Panc1 (cell line): ENCODE measurements at regions not wholly inside any gene's neighbourhood (a gene's known extent, or its start where the extent isn't known, plus 50 kb on each side); places are given as distances from the start of the nearest gene placed in this dataset.

ENCODE experiments used
- ATAC-seq: fragments of 200-7000 bp; cut with Tn5 transposase; 2 replicates; pipeline ENCODE4 v1.9.1; 2020; ENCODE audit warnings: mild to moderate bottlenecking, moderate library complexity
- BruUV-seq: library from RNA; stranded (reverse); fragments of 400-500 nt; replicated peaks from 2 replicates; lab custom pipeline; 2021; lab: Mats Ljungman, UMichigan
- CTCF ChIA-PET: fragments of 300-600 bp; sonication (Branson Sonifier 250); formaldehyde crosslinking; loops from one replicate; lab custom pipeline; 2022; ENCODE audit warnings: antibody characterized with exemption; lab: Charles Lee
- POLR2A ChIA-PET: fragments of 300-600 bp; sonication (Branson Sonifier 250); formaldehyde crosslinking; loops from one replicate; lab custom pipeline; 2022; ENCODE audit warnings: antibody characterized with exemption; lab: Charles Lee
- DNase-seq: peaks from one replicate; pipeline ENCODE4 v3.0.0-alpha.2; 2010; ENCODE audit warnings: low read depth, low spot score
- H3K27ac ChIP-seq: 2 replicates; pipeline ENCODE4 v1.5.1; 2011; ENCODE audit warnings: mild to moderate bottlenecking, low read length, inconsistent platforms
- H3K27me3 ChIP-seq: fragments of 200-500 bp; sonication (Bioruptor generic); 2 replicates; pipeline ENCODE4 v1.6.0; 2014; ENCODE audit warnings: low read length, inconsistent platforms; ENCODE audit not compliant: control insufficient read depth, insufficient read depth
- H3K36me3 ChIP-seq: fragments of 200-500 bp; sonication (Bioruptor generic); 2 replicates; pipeline ENCODE4 v1.5.1; 2014; ENCODE audit warnings: inconsistent platforms, mild to moderate bottlenecking, low read length, moderate library complexity; ENCODE audit not compliant: control insufficient read depth, insufficient read depth
- H3K4me1 ChIP-seq: 2 replicates; pipeline ENCODE4 v1.5.1; 2011; ENCODE audit warnings: inconsistent platforms, mild to moderate bottlenecking, low read length, moderate library complexity; ENCODE audit not compliant: control insufficient read depth, insufficient read depth
- H3K4me3 ChIP-seq, 2 experiments: 2 replicates each; pipeline ENCODE4 v1.5.1; 2011 to 2012; ENCODE audit warnings: low read depth in 2 of 2, low read length in 2 of 2, mild to moderate bottlenecking in 2 of 2, inconsistent platforms in 1 of 2, moderate library complexity in 1 of 2
- H3K9me3 ChIP-seq: fragments of 200-500 bp; sonication (Bioruptor generic); 2 replicates; pipeline ENCODE4 v1.5.1; 2014; ENCODE audit warnings: low read depth, mild to moderate bottlenecking, inconsistent platforms, low read length, moderate library complexity; ENCODE audit not compliant: control insufficient read depth, insufficient read depth
- CTCF ChIP-seq: fragments of 450-650 bp; IDR thresholded peaks from 2 replicates; pipeline ENCODE4 v1.5.1; 2017; ENCODE audit warnings: mild to moderate bottlenecking
- POLR2AphosphoS5 ChIP-seq: IDR thresholded peaks from 2 replicates; pipeline ENCODE4 v1.6.1; 2012; ENCODE audit warnings: mild to moderate bottlenecking, low read depth, low read length, moderate library complexity
- REST ChIP-seq, 2 experiments: IDR thresholded peaks; 2 replicates each; pipeline ENCODE4 v1.6.1; 2011 to 2012; ENCODE audit warnings: low read depth in 2 of 2, control low read depth in 1 of 2, low read length in 1 of 2, mild to moderate bottlenecking in 1 of 2, moderate library complexity in 1 of 2; ENCODE audit not compliant: insufficient read depth in 1 of 2
- SIN3A ChIP-seq: IDR thresholded peaks from 2 replicates; pipeline ENCODE4 v1.6.1; 2012; ENCODE audit warnings: low read depth, mild to moderate bottlenecking, low read length, moderate library complexity, borderline replicate concordance; ENCODE audit not compliant: insufficient read depth
- TCF7L2 ChIP-seq: IDR thresholded peaks from 2 replicates; pipeline ENCODE4 v1.6.1; 2011; ENCODE audit warnings: mild to moderate bottlenecking, low read depth, low read length, inconsistent platforms
- in situ Hi-C: cut with HindIII; loops from 2 replicates; pipeline ENCODE4 v1.10.0; 2016; ENCODE audit warnings: low sequenced_read_pairs, low pct_unique_long_range_greater_than_20kb
- intact Hi-C: fragments of 100-400 bp; cut with micrococcal nuclease; formaldehyde crosslinking; loops from one replicate; pipeline ENCODE4 v1.10.0; 2022; ENCODE audit not compliant: unreplicated experiment

- CTCF ChIA-PET, result no interaction called here
- no TSS peak for BruUV-seq
- Histone ChIP-seq H3K9me3 (peaks cover 3% of the 10 kb centered on the region; the same call in 1 of the 2 replicates), H3K36me3 (no peaks in the 10 kb centered on the region), H3K4me1 (no peaks in the 10 kb centered on the region), H3K27me3 (no peaks in the 10 kb centered on the region), H3K27ac (no peak overlapping the region), H3K4me3 (no peak overlapping the region)
- in situ Hi-C loops, result no loop called here
- ATAC-seq (no peak), DNase-seq (no peak)
- TF ChIP-seq TCF7L2, result no peak
- TF ChIP-seq REST (IDR thresholded peaks at IDR 0.05; ENCODE audit: insufficient read depth in 1 of 2, low read depth in 2 of 2, low read length in 1 of 2), result no peak
- TF ChIP-seq CTCF, result no peak
- no peak for TF ChIP-seq POLR2AphosphoS5
- TF ChIP-seq SIN3A, result no peak
- intact Hi-C loops, result no loop called here
- POLR2A ChIA-PET, result no interaction called here
These were observed 301.1 kb upstream of the PTGER4 start for GRCh38 chr5:40378396-40379177.

DNA sequence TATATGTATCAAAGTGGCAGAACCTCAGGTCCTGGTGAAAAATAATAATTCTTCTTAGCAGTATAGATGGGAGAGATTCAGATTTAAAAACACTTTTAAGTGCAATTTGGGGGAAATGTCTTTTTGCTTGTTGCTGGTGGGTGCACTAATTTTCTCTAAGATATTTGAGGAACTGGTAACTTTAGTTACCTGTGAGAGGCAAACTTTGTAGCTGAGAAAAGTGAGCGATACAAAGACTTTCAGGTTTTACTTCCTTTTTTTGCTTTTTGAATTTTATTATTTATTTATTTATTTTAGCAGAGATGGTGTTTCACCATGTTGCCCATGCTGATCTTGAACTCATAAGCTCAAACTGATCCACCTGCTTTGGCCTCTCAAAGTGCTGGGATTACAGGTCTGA lies 303.1 kb upstream of the PTGER4 start:
- BruUV-seq, result no TSS peak
- DNase-seq (no peak), ATAC-seq (no peak)
- TF ChIP-seq TCF7L2 (no peak), POLR2AphosphoS5 (no peak), REST (IDR thresholded peaks at IDR 0.05; ENCODE audit: insufficient read depth in 1 of 2, low read depth in 2 of 2, low read length in 1 of 2) (no peak), CTCF (no peak), SIN3A (no peak)
- Histone ChIP-seq H3K4me1 (no peaks in the 10 kb centered on the region), H3K4me3 (no peak overlapping the region), H3K27me3 (no peaks in the 10 kb centered on the region), H3K27ac (no peak overlapping the region), H3K36me3 (no peaks in the 10 kb centered on the region), H3K9me3 (peaks cover 3% of the 10 kb centered on the region; the same call in 1 of the 2 replicates)
- CTCF ChIA-PET, result no interaction called here
- in situ Hi-C loops, result no loop called here
- intact Hi-C loops, result no loop called here
- POLR2A ChIA-PET, result no interaction called here
